ENCODE measurements at regions not wholly inside any gene's neighbourhood (a gene's known extent, or its start where the extent isn't known, plus 50 kb on each side); places are given as distances from the start of the nearest gene placed in this dataset.

GRCh38 chr21:35367553-35367952 is 318.5 kb upstream of the RUNX1 start:
- Mint-ChIP-seq H3K4me3 (no peak overlapping the region), H3K4me1 (no peaks in the 10 kb centered on the region)

GRCh38 chr21:35366394-35367080 is 317.4 kb upstream of the RUNX1 start:
- TF ChIP-seq, protein P1, sequence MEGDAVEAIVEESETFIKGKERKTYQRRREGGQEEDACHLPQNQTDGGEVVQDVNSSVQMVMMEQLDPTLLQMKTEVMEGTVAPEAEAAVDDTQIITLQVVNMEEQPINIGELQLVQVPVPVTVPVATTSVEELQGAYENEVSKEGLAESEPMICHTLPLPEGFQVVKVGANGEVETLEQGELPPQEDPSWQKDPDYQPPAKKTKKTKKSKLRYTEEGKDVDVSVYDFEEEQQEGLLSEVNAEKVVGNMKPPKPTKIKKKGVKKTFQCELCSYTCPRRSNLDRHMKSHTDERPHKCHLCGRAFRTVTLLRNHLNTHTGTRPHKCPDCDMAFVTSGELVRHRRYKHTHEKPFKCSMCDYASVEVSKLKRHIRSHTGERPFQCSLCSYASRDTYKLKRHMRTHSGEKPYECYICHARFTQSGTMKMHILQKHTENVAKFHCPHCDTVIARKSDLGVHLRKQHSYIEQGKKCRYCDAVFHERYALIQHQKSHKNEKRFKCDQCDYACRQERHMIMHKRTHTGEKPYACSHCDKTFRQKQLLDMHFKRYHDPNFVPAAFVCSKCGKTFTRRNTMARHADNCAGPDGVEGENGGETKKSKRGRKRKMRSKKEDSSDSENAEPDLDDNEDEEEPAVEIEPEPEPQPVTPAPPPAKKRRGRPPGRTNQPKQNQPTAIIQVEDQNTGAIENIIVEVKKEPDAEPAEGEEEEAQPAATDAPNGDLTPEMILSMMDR (conservative IDR thresholded peaks at IDR 0.05), result no peak
- Mint-ChIP-seq H3K27ac (ENCODE audit: unreplicated experiment) (no peak overlapping the region), H3K4me3 (no peak overlapping the region), H3K36me3 (ENCODE audit: low read depth) (peaks cover 2% of the 10 kb centered on the region), H3K4me1 (no peaks in the 10 kb centered on the region), H3K9me3 (peaks cover 6% of the 10 kb centered on the region), H3K27me3 (ENCODE audit: low read depth) (no peaks in the 10 kb centered on the region)
- no peak for DNase-seq (ENCODE audit: low read depth, low spot score)

More at GRCh38 chr21:35367553-35367952, 318.5 kb upstream of the RUNX1 start:
- Mint-ChIP-seq H3K36me3 (ENCODE audit: low read depth) (peaks cover 2% of the 10 kb centered on the region), H3K27ac (ENCODE audit: unreplicated experiment) (no peak overlapping the region), H3K9me3 (peaks cover 4% of the 10 kb centered on the region), H3K27me3 (ENCODE audit: low read depth) (no peaks in the 10 kb centered on the region)
- TF ChIP-seq, protein P1 (conservative IDR thresholded peaks at IDR 0.05), result no peak
- no peak for DNase-seq (ENCODE audit: low read depth, low spot score)

- no peak overlapping the region for H3K4me3 Mint-ChIP-seq
- TF ChIP-seq, protein P1 (conservative IDR thresholded peaks at IDR 0.05), result no peak
- no peak overlapping the region for H3K27ac Mint-ChIP-seq (ENCODE audit: unreplicated experiment)
- peaks cover 6% of the 10 kb centered on the region for H3K9me3 Mint-ChIP-seq
- no peaks in the 10 kb centered on the region for H3K27me3 Mint-ChIP-seq (ENCODE audit: low read depth)
- DNase-seq (ENCODE audit: low read depth, low spot score), result no peak
- no peaks in the 10 kb centered on the region for H3K4me1 Mint-ChIP-seq
- peaks cover 2% of the 10 kb centered on the region for H3K36me3 Mint-ChIP-seq (ENCODE audit: low read depth)
Observed at GRCh38 chr21:35363458-35363857, 314.4 kb upstream of the RUNX1 start.

GRCh38 chr21:35361988-35362387 is 312.9 kb upstream of the RUNX1 start:
- TF ChIP-seq, protein P1 (conservative IDR thresholded peaks at IDR 0.05), result no peak
- Mint-ChIP-seq H3K27me3 (ENCODE audit: low read depth) (no peaks in the 10 kb centered on the region), H3K27ac (ENCODE audit: unreplicated experiment) (no peak overlapping the region), H3K4me3 (no peak overlapping the region), H3K9me3 (peaks cover 6% of the 10 kb centered on the region), H3K4me1 (no peaks in the 10 kb centered on the region), H3K36me3 (ENCODE audit: low read depth) (peaks cover 2% of the 10 kb centered on the region)
- no peak for DNase-seq (ENCODE audit: low read depth, low spot score)

DNA sequence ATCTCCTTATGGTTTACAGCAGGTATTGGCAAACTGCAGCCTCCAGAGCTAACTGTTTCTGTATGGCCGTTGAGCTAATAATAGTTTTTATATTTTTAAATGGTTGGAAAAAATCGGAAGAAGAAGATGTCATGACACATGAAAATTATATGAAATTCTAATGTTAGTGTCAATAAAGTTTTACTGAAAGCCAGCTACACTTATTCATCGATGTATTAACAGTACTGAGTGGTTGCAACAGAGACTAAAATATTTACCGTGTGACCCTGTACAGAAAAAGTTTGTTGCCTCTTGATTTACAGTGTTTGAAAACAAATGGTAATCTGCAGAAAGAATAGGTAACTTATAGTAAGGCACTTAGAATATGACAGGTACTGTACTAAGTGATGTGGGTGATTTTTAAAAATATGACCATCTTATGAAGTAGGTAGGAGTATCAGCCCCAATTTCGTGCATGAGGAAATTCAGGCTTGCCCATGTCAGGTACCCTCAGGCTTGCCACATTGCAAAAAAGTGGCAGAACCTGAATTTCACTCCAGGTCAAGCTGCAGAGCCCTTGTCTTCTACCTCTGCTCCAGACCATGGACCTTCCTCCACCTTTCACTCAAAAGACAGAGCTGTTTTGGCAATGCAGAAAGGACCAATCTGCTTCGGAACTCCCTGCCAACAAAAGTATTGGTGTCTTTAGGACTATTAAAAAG is 311.9 kb upstream of the RUNX1 start:
- Mint-ChIP-seq H3K36me3 (ENCODE audit: low read depth) (peaks cover 2% of the 10 kb centered on the region), H3K27ac (ENCODE audit: unreplicated experiment) (no peak overlapping the region), H3K27me3 (ENCODE audit: low read depth) (no peaks in the 10 kb centered on the region), H3K9me3 (peaks cover 6% of the 10 kb centered on the region), H3K4me1 (no peaks in the 10 kb centered on the region), H3K4me3 (no peak overlapping the region)
- TF ChIP-seq, protein P1 (conservative IDR thresholded peaks at IDR 0.05), result no peak
- DNase-seq (ENCODE audit: low read depth, low spot score), result no peak
